PC-3 (cell line): ENCODE measurements at regions not wholly inside any gene's neighbourhood (a gene's known extent, or its start where the extent isn't known, plus 50 kb on each side); places are given as distances from the start of the nearest gene placed in this dataset.

Experiments
- EZH2 ChIP-seq: fragments of 300-600 bp; sonication (generic); IDR thresholded peaks from one replicate; pipeline ENCODE4 v1.6.1; 2017; ENCODE audit warnings: antibody characterized with exemption, mild to moderate bottlenecking, low read length; ENCODE audit not compliant: unreplicated experiment
- TF ChIP-seq, protein P1 (sequence below): fragments of 300-600 bp; sonication (generic); conservative IDR thresholded peaks from 2 replicates; pipeline ENCODE4 v1.5.1; 2017; ENCODE audit warnings: antibody characterized with exemption, low read depth, mild to moderate bottlenecking, low read length

- TF ChIP-seq, protein P1, sequence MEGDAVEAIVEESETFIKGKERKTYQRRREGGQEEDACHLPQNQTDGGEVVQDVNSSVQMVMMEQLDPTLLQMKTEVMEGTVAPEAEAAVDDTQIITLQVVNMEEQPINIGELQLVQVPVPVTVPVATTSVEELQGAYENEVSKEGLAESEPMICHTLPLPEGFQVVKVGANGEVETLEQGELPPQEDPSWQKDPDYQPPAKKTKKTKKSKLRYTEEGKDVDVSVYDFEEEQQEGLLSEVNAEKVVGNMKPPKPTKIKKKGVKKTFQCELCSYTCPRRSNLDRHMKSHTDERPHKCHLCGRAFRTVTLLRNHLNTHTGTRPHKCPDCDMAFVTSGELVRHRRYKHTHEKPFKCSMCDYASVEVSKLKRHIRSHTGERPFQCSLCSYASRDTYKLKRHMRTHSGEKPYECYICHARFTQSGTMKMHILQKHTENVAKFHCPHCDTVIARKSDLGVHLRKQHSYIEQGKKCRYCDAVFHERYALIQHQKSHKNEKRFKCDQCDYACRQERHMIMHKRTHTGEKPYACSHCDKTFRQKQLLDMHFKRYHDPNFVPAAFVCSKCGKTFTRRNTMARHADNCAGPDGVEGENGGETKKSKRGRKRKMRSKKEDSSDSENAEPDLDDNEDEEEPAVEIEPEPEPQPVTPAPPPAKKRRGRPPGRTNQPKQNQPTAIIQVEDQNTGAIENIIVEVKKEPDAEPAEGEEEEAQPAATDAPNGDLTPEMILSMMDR: no peak
- no peak for TF ChIP-seq EZH2
Observed at GRCh38 chr2:71813807-71814470, 333.7 kb downstream of the CYP26B1 start.
